ENCODE measurements at regions not wholly inside any gene's neighbourhood (a gene's known extent, or its start where the extent isn't known, plus 50 kb on each side); places are given as distances from the start of the nearest gene placed in this dataset.
"Not testable (repeated sequence)": the region's sequence is repeated elsewhere in the genome, so short reads cannot be mapped to it uniquely, and the experiment has no call there.

- peak in 1 of 4 donors; percentile 18 for DNase-seq (ENCODE audit: low read depth in 4 of 4, low spot score in 3 of 4)
Observed at GRCh38 chr3:40923143-40923542, 276.2 kb upstream of the CTNNB1 start.

GRCh38 chr3:40923651-40924050, 275.7 kb upstream of the CTNNB1 start:
- peak in 1 of 4 donors; percentile 26 for DNase-seq (ENCODE audit: low read depth in 4 of 4, low spot score in 3 of 4)

DNA sequence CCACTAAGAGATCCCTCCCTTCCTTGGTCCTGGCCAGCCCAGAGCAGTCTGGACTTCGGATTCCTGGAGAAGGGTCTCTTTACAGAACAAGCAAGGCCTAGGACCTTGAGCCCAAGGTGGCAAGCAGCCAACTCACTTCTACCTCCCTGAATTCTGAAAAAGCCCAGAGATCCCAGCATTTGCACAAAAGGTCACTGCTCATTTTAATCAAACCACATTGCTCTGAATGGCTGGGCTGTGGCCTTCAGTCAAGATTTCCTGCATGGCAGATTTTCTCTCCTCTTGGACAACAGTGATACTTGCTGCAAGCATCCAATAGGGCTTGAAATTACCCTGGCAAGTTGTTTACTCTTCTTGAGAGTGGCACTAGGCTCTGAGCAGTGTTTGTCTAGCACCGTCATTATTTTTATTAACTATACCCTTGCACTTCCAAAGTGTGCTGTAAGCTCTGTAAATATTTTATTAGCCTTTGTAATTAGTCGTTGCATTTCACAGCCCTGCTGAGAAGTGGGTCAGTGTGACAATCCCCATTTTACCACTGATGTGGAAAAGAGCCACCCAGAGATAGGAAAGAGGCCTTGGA, 274.7 kb upstream of the CTNNB1 start:
- peak in 1 of 4 donors; percentile 14 for DNase-seq (ENCODE audit: low read depth in 4 of 4, low spot score in 3 of 4)

DNA sequence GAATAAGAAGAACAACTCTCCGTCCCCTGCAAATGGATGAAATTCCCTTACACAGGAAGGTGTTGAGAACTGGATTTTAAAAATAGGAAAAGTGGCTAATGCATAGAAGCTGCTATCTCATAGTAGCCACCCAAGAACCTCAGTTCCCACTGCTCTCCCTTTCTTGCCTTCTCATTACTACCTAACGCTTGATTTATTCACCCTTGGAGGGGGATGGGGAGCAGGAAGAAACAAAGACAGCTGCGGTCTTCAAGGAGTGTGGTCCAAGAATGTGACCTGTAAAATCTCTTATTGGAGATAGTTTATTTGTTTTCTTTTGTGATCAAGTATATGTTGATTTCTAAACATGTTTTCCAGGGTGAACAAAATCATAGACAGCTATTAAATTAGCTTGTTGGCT, 274.1 kb upstream of the CTNNB1 start:
- no peak for DNase-seq (ENCODE audit: low read depth in 4 of 4, low spot score in 3 of 4)

DNA sequence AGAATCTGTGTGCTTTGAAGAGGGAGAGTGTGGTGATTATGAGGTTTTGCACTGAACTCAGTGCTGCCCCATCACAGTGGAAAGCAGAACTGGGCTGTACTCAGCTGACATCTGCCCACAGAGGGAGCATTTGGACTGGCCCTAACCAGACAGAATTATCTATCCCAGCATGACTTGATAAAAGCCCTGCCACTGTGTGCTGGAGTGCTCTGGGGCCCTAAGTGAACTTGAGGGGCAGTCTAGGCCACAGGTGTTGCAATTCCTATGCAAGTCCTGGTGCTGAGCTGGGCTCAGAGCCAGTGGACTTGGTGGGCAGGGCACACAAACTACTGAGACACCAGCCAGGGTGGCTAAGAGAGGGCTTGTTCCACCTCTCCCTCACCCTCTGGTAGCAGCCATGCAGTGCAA, 269.2 kb upstream of the CTNNB1 start:
- DNase-seq (ENCODE audit: low read depth in 4 of 4, low spot score in 3 of 4) = no peak

DNA sequence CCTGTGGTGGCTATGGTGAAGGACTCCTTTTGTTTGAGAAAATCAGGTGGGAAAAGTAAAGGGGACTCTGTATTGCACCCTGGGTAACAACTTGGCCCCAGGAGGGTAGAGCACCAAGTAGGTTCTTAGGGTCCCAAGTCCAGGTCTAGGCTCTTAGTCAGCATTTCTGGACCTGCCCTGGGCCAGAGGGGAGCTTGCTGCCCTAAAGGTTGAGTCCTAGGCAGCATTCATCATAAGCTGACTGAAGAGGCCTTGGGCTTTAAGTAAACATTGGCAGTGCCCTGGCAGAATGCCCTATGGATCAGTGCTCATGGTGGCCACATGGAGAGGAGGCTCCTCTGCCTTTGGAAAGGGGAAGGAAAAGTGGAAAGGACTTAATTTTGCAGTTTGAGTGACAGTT, 268.5 kb upstream of the CTNNB1 start:
- no peak for DNase-seq (ENCODE audit: low read depth in 4 of 4, low spot score in 3 of 4)

DNA sequence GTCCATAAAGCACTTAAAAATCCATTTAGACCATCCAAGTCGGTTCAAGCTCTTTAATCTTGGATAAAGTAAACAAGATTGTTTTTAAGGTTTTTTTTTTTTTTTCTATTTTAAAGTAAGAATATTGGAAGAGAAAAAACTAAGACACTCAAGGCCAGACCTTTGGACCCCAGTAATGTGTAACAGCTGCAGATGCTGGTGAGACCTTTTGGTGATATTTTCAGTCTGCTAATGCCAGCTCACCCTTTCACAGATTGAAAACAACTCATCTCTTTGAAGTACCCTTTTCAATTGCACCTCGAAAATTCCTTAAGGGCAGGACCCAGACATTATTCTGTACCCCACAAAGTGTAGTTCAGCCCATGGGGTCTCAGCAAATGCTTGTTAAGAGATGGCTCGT, 260.7 kb upstream of the CTNNB1 start:
- DNase-seq (ENCODE audit: low read depth in 4 of 4, low spot score in 3 of 4) = no peak

DNA sequence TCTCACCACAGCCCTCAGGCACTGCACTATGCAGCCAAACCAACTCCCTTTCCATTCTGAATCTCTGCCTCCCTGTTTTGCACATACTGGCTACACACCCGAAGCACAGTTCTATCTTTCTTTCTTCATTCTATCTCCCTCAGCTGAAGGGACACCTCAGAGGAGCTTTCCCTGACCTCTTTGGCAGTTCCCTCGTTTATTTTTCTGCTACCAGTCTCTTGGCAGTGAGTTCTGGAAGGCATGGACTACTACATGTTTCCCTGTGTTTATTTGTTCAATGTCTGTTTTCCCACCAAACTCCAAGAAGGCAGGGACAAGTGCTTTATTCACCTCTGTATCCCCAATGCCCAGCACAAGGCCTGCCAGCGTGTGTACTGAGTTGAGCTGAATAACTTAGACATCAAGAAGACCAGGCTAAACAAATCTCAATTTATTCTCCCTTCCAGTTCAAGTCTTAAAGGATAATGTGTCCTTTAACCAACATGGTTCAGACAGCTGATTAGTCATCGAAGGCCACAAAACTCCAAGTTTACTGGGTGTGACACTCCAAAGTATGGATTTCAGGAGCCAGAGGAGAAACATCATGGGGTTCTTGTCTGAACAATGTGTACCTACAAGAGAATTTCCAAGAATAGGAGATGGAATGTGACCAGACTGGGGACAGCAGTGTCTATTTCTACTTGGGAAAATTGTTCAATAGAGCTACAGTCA, 260.1 kb upstream of the CTNNB1 start:
- no peak for DNase-seq (ENCODE audit: low read depth in 4 of 4, low spot score in 3 of 4)

- peak in 1 of 4 donors; percentile 10 for DNase-seq (ENCODE audit: low read depth in 4 of 4, low spot score in 3 of 4)
Observed at GRCh38 chr3:40939741-40940130, 259.6 kb upstream of the CTNNB1 start.

GRCh38 chr3:40940651-40941050, 258.7 kb upstream of the CTNNB1 start:
- DNase-seq (ENCODE audit: low read depth in 4 of 4, low spot score in 3 of 4) = no peak

DNA sequence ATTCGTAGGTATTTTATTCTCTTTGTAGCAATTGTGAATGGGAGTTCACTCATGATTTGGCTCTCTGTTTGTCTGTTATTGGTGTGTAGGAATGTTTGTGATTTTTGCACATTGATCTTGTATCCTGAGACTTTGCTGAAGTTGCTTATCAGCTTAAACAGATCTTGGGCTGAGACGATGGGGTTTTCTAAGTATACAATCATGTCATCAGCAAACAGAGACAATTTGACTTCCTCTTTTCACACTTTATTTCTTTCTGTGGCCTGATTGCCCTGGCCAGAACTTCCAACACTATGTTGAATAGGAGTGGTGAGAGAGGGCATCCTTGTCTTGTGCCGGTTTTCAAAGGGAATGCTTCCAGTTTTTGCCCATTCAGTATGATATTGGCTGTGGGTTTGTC, 252.3 kb upstream of the CTNNB1 start:
- not testable (repeated sequence) for DNase-seq (ENCODE audit: low read depth in 4 of 4, low spot score in 3 of 4)

- not testable (repeated sequence) for DNase-seq (ENCODE audit: low read depth in 4 of 4, low spot score in 3 of 4)
Observed at GRCh38 chr3:40949347-40949746, 250.0 kb upstream of the CTNNB1 start.

GRCh38 chr3:40951636-40952035, 247.7 kb upstream of the CTNNB1 start:
- no peak for DNase-seq (ENCODE audit: low read depth in 4 of 4, low spot score in 3 of 4)

DNA sequence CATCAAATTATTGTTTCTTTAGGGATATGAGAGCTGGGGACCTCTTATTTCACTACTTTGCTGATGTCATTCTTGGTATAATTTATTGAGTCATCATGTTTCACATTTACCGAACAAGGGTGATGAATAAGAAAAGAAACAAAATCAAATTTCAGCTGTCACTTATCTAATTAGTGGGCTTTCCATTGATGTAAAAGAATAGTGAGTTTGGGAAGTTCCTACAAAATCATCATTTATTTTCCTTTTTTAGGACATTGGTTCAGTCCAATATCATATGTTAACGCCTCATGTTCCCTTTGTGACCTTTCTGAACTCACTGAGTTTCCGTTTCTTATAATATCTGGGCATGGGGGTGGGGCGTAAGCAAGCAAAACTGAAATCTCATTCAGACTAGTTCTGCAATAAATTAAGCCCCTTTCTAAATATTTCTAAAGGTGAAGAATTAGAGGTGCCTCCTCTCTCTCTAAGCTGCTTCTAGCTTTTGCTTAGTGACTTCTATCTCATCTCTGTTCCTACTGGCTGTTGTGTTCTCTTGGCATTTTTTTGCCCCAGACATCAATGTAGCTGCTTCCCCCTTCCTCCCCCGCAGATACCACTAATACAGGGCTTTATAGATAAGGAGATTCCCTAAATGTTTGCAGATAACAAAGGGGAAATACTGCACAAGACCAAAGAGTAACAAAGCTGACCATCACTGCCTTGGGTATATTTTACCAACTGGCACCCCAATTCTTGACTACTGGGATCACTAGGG, 238.0 kb upstream of the CTNNB1 start:
- no peak for DNase-seq (ENCODE audit: low read depth in 4 of 4, low spot score in 3 of 4)

GRCh38 chr3:40962721-40963120, 236.6 kb upstream of the CTNNB1 start:
- DNase-seq (ENCODE audit: low read depth in 4 of 4, low spot score in 3 of 4) = no peak

DNA sequence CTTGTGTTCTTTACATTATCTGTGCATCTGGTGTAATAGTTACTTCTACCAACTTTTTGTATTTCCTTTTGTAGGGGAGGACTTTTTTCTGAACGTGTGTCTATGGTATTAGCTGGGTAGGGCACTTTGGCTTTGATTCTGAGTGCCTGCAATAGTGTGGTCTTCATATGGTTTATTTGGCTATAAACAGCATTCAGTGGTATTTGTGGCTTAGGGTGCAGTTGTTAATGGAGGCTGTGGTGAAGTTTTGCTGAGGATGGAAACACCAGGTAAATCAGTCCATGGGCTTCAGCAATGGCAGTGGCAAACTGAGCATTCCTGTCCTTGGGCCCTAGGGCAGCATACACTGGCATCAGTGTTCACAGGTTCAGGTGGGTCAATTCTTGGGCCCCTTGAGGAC, 230.6 kb upstream of the CTNNB1 start:
- no peak for DNase-seq (ENCODE audit: low read depth in 4 of 4, low spot score in 3 of 4)

- DNase-seq (ENCODE audit: low read depth in 4 of 4, low spot score in 3 of 4) = no peak
Observed at GRCh38 chr3:40969341-40969740, 230.0 kb upstream of the CTNNB1 start.

- DNase-seq (ENCODE audit: low read depth in 4 of 4, low spot score in 3 of 4) = no peak
Observed at GRCh38 chr3:40969756-40970466, 229.4 kb upstream of the CTNNB1 start.

DNA sequence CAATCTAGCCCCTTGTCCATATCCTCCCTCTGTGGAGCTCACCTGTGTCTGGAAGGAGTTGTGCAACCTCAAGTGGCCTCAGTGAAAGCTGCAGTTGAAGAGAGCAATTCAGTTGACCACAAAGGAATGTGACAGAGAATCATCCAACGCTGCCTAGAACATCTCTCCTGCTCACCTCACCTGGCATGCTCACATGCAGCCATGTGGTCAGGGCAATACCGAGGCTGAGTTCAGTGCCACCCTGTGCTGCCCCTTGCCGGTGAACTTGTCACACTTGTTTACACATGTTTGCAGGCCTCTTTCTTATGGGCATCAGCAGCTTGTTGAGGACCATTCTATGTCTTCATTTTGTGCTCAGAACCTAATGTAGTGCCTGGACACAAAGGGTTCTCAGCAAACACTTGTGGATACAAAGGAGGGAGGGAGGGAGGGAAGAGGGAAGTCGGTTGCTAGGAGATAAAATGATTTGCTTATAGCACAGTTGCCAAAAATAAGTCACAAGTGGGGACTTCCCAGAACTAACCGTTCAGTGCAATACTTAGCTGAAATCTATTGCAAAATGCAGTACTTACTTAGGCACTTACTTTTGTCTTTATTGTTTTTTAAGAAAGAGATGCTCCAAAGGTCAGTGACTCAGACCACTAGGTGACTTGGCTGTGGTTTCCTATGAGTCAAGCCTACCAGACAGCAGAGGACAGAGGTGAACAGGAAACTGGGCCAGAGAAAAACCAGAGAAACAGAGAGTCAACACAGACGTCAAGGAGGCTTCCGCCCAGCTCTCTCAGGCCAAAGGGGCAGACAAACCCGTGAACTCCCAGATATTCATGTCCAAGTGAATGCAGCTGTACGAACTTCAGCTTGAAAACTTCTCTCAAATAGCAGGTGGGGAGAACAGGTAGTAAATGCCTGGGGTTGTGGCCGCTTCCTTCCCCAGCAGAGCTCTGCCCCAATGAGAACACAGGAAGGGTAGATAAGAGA, 227.8 kb upstream of the CTNNB1 start:
- DNase-seq (ENCODE audit: low read depth in 4 of 4, low spot score in 3 of 4) = peak in 3 of 4 donors; percentile 5 to 30 (median 10)

GRCh38 chr3:40972350-40972749, 227.0 kb upstream of the CTNNB1 start:
- DNase-seq (ENCODE audit: low read depth in 4 of 4, low spot score in 3 of 4) = no peak

Measured in right renal pelvis (tissue), 4 donors.